ENCODE measurements at regions not wholly inside any gene's neighbourhood (a gene's known extent, or its start where the extent isn't known, plus 50 kb on each side); places are given as distances from the start of the nearest gene placed in this dataset.

DNA sequence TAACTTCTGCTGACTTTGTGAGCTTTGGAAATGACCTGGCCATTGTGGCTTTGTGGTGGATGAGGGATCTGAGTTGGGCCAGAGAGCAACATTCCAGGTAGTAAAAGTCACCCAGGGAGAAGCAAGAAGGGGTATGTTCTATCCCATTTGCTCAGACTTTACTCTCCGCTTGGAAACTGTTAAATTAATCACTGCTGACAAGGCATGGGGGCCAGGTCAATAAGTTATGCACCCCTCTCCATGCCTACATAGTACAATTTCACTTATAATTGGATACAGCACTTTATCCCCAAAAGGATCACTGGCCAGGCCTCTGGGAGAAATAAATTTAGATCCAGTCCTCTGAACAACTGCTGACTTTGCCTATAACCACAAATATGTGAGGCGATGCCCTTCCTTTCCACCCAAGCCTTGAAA lies 92.1 kb downstream of the RPRM start:
- Histone ChIP-seq H3K27me3 (ENCODE audit: control insufficient read depth, low read length) (no peaks in the 10 kb centered on the region), H3K36me3 (ENCODE audit: control insufficient read depth, low read length) (no peaks in the 10 kb centered on the region), H3K9me3 (ENCODE audit: control insufficient read depth, insufficient read depth, low read length) (no peaks in the 10 kb centered on the region), H3K4me2 (ENCODE audit: low read length) (no peak overlapping the region), H4K20me1 (ENCODE audit: control insufficient read depth, insufficient read depth, low read depth, low read length) (no peaks in the 10 kb centered on the region), H3K79me2 (ENCODE audit: control insufficient read depth, low read length) (no peaks in the 10 kb centered on the region), H3K27ac (ENCODE audit: low read depth, low read length) (no peak overlapping the region), H3K4me1 (ENCODE audit: control insufficient read depth, low read length) (no peaks in the 10 kb centered on the region), H3K4me3 (ENCODE audit: low read length) (no peak overlapping the region), H3K9me2 (replicated peaks; ENCODE audit: control insufficient read depth, low read length) (no peaks in the 10 kb centered on the region), H3F3A (ENCODE audit: control insufficient read depth, insufficient read depth) (no peaks in the 10 kb centered on the region)
- no peak for TF ChIP-seq EZH2phosphoT487 (IDR thresholded peaks at IDR 0.05; ENCODE audit: borderline replicate concordance, low read length)
- TF ChIP-seq, protein P1, sequence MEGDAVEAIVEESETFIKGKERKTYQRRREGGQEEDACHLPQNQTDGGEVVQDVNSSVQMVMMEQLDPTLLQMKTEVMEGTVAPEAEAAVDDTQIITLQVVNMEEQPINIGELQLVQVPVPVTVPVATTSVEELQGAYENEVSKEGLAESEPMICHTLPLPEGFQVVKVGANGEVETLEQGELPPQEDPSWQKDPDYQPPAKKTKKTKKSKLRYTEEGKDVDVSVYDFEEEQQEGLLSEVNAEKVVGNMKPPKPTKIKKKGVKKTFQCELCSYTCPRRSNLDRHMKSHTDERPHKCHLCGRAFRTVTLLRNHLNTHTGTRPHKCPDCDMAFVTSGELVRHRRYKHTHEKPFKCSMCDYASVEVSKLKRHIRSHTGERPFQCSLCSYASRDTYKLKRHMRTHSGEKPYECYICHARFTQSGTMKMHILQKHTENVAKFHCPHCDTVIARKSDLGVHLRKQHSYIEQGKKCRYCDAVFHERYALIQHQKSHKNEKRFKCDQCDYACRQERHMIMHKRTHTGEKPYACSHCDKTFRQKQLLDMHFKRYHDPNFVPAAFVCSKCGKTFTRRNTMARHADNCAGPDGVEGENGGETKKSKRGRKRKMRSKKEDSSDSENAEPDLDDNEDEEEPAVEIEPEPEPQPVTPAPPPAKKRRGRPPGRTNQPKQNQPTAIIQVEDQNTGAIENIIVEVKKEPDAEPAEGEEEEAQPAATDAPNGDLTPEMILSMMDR (IDR thresholded peaks at IDR 0.05; ENCODE audit: low read depth, low read length, poor library complexity, severe bottlenecking): no peak

DNA sequence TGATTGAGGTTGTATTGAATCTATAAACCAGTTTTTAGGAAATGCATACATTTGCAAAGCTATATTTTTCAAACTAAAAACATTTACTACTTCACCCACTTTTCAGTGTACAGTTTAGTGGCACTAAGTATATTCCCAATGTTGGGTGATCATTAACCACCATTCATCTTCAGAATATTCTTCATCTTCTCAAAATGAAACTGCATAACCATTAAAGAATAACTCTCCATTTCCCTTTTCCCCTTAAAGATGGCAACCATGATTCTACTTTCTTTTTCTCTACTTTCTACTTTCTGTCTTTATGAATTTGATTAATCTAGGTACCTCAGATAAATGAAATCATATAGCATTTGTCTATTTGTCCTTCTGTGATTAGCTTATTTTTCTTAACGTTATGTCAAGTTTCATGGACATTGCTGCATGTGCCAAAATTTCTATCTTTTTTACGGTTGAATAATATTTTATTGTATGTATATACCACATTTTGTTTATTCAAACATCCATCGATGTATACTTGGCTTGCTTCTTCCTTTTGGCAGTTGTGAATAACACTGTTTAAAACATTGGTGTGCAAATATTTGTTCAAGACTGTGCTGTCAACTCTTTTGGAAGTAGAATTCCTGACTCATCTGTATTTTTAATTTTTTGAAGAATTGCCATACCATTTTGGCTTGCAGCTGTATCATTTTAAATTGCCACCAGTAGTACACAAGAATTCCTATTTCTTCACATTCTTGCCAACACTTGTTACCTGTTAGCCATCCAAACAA lies 104.9 kb downstream of the RPRM start:
- H3K36me3 ChIP-seq (ENCODE audit: control insufficient read depth, low read length): no peaks in the 10 kb centered on the region
- H3K9me3 ChIP-seq (ENCODE audit: control insufficient read depth, insufficient read depth, low read length): no peaks in the 10 kb centered on the region
- H3K4me1 ChIP-seq (ENCODE audit: control insufficient read depth, low read length): no peaks in the 10 kb centered on the region
- no peak overlapping the region for H3K27ac ChIP-seq (ENCODE audit: low read depth, low read length)
- H3F3A ChIP-seq (ENCODE audit: control insufficient read depth, insufficient read depth): no peaks in the 10 kb centered on the region
- no peaks in the 10 kb centered on the region for H3K79me2 ChIP-seq (ENCODE audit: control insufficient read depth, low read length)
- no peaks in the 10 kb centered on the region for H3K27me3 ChIP-seq (ENCODE audit: control insufficient read depth, low read length)
- no peak overlapping the region for H3K4me2 ChIP-seq (ENCODE audit: low read length)
- no peaks in the 10 kb centered on the region for H3K9me2 ChIP-seq (replicated peaks; ENCODE audit: control insufficient read depth, low read length)
- TF ChIP-seq, protein P1 (IDR thresholded peaks at IDR 0.05; ENCODE audit: low read depth, low read length, poor library complexity, severe bottlenecking): no peak
- TF ChIP-seq EZH2phosphoT487 (IDR thresholded peaks at IDR 0.05; ENCODE audit: borderline replicate concordance, low read length): no peak
- no peak overlapping the region for H3K4me3 ChIP-seq (ENCODE audit: low read length)
- H4K20me1 ChIP-seq (ENCODE audit: control insufficient read depth, insufficient read depth, low read depth, low read length): no peaks in the 10 kb centered on the region

DNA sequence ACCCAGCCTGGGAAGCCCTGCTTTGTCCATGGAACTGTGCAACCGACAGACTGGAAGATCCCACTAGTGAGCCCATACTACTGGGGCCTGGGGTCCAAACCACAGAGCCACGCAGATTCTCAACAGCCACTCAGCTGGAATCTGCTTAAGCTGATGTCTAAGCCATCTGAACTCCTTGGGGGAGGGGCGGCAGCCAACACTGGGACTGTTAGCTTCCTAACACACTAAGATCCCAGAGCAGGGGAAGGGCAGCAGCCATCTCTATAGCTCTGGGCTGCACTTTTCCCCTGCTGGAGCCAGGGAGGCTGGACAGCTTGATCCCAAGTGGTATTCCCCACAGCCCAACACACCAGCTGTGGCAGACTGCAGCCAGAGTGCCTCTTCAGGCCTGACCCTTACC lies 118.3 kb downstream of the RPRM start:
- H3K4me1 ChIP-seq (ENCODE audit: control insufficient read depth, low read length): no peaks in the 10 kb centered on the region
- H3K9me3 ChIP-seq (ENCODE audit: control insufficient read depth, insufficient read depth, low read length): no peaks in the 10 kb centered on the region
- H3K36me3 ChIP-seq (ENCODE audit: control insufficient read depth, low read length): no peaks in the 10 kb centered on the region
- no peaks in the 10 kb centered on the region for H3K9me2 ChIP-seq (replicated peaks; ENCODE audit: control insufficient read depth, low read length)
- no peak overlapping the region for H3K4me3 ChIP-seq (ENCODE audit: low read length)
- no peaks in the 10 kb centered on the region for H3F3A ChIP-seq (ENCODE audit: control insufficient read depth, insufficient read depth)
- no peak overlapping the region for H3K27ac ChIP-seq (ENCODE audit: low read depth, low read length)
- H3K4me2 ChIP-seq (ENCODE audit: low read length): no peak overlapping the region
- no peaks in the 10 kb centered on the region for H3K27me3 ChIP-seq (ENCODE audit: control insufficient read depth, low read length)
- H3K79me2 ChIP-seq (ENCODE audit: control insufficient read depth, low read length): no peaks in the 10 kb centered on the region
- TF ChIP-seq, protein P1 (IDR thresholded peaks at IDR 0.05; ENCODE audit: low read depth, low read length, poor library complexity, severe bottlenecking): no peak
- TF ChIP-seq EZH2phosphoT487 (IDR thresholded peaks at IDR 0.05; ENCODE audit: borderline replicate concordance, low read length): no peak
- no peaks in the 10 kb centered on the region for H4K20me1 ChIP-seq (ENCODE audit: control insufficient read depth, insufficient read depth, low read depth, low read length)

Data from DOHH2 (cell line).